HG02642 (cell line): ENCODE measurements at regions not wholly inside any gene's neighbourhood (a gene's known extent, or its start where the extent isn't known, plus 50 kb on each side); places are given as distances from the start of the nearest gene placed in this dataset.

Source experiments
- ATAC-seq: cut with Tn5 transposase; IDR thresholded peaks from one replicate; pipeline ENCODE4 v1.9.1; 2021; ENCODE audit warnings: mild to moderate bottlenecking; ENCODE audit not compliant: unreplicated experiment, poor library complexity

DNA sequence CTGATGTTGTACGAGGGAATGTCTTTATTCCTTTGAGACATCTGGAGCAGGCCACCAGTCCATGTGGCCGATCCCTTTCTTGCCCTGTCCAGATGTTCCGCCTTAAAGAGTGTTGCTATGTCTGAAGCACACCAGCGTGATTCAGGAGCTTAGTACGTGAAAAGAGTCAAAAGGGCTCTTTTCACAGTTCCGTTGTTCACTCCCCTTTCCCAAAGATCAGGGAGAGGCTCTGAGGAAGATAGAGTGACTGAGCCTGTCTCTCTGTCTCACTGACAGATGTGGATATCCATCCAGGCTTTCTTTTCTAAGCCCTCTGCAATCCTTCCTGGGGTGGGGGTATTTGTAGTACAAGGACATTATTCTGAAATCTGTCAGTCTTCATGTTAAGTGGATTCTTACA, 262.5 kb upstream of the LRTM1 start:
- no peak for ATAC-seq

DNA sequence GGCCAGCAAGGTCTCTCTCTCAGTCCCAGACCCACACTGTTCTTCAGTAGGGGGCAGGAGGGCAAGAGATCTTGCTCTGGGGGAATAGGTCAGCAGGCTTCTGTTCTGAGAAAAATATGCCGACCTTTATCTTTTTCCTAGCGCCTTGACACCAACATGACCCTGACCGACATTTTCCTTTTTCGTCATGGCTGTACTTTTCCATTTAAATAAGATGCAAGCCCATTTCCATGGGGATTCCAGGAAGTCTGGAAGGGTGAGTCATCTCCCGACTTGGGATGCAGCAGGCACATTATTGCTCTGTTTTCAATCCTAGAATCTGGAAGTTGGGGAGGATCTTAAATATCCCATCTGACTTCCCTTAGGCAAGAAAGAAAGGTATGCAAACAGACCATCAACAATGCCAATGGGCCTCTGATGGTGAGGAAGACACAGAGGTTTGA, 261.5 kb upstream of the LRTM1 start:
- ATAC-seq: no peak

DNA sequence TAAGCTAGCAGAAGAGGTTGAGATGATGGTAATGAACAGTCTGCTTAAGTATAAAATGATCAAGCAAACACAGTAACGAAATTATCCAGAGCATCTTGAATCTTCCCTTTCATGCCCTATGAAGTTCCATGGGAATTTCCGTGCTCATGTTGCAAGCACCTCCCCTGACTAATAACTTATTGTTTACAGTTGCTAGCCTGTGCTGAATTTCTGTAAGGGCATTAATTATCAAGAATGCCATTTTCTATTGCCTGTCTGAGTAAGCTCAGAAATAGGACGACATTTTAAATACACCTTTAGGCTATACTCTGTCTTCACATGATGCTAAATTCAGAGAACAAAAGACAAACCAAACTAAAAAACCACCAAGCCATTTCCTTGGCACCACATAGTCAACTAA, 257.5 kb upstream of the LRTM1 start:
- no peak for ATAC-seq

DNA sequence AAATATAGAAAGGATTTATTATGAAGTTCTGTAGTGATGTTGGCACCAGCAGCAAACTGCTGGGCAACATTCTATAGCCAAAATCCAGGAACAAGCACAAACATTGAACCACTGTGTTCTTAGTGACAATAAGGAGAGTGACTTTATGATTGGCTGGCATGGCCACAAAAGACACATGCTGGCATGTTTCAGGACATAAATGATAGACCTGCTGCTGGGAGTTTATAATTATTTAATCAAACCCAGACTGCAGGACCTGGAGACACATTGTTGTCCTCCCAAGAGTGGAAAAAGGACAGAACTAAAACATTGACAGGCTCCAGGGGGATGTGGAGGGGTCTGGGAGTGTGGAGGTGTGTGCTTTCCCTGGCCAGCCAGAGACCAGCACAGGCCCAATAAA, 255.3 kb upstream of the LRTM1 start:
- ATAC-seq: no peak

DNA sequence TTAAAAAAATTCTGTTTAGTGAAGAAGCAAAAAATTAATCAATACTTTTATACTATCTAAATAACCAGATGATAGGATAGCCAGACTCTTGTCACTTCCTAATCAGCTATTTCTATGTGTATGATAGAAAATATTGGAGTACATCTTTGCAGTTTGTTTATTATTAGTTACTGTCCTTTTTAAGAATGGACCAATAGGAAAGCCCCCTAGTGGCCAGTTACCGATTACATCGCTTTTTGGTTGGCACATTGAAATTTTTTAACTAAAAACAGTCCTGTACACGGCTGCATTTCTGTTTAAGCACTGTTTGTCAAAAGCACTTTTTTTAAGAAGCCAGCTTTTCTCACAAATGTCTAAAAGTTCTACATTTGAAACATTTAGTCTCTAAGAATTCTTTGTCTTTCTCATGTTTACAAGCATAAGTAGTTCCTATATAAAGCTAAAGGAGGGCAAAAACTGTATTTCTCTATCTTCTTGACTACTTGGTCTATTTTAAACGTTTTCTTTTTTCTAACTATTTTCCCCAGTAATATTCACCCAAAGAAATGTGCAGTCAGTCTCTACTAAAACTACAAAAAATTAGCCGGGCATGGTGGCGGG, 253.2 kb upstream of the LRTM1 start:
- no peak for ATAC-seq

DNA sequence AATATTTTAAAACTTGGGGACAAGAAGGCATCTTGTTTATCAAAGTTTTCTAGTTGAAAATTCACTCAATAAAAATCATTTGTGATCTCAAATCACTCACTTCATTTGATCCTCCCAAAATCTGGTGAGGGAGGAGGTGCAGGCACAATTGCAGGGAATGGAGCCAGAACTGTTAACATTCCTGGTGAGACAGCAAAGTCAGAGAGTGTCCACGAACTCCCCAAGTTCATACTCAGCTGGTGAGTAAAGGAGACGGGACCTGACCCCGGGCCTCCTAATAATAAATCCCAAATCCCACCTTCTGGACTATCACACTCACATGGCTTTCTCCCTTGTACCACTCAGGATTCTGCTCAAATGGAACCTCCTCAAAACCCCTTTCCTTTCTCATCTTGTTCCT, 252.3 kb upstream of the LRTM1 start:
- no peak for ATAC-seq

DNA sequence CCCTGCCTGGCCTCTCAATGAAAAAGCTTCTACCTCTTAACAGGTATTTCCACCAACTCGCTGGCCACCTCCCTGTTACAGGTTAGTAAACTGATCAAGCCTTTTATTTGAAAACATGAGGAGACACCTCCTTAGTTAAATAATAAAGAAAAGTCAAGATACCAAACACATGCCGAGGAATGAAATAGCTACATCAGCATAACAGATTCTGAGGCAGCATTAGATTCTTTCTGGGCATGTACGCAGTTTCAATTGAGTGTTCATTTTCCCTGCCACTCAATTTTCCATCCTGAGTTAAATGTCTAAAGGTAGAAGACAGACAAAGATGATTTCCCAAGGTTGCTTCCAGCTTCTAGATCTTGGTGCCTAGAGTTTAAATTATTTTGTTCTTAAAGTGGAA, 250.5 kb upstream of the LRTM1 start:
- no peak for ATAC-seq

DNA sequence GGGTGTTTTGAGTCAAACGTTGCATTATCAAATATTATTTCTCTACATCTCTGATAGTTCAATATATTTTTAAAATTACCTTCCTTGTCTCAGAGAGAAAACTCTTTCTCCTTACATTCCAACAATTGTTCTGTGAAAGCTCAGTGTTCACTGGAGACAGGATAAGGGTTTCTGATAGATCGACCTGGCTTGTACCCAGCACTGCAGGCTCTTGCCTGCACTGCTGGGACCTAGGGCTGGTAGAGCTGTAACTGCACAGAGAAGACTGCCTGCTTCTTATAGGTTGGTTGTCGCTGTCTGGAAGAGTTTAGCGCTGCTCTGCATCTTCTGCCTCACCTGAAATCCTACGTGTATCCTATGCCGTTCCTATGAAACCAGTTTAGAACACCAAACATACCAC, 249.9 kb upstream of the LRTM1 start:
- no peak for ATAC-seq

DNA sequence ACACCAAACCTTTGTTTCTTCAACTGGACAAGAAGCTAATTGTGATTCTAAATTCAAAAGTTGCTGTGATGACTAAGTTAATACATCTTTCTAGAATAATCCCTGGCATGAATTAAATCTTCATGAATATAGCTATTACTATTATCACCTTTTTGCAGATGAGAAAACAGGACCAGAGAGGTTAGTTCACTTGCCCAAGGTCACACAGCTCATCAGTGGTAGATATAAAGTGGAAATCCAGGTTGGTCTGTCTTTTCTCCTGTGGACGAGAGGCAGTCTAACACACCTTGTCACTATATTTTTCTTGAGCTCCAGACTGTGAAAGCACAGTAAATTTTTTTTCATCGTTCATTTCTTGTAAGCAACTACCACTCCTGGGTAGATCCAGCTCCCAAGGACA, 247.6 kb upstream of the LRTM1 start:
- no peak for ATAC-seq

DNA sequence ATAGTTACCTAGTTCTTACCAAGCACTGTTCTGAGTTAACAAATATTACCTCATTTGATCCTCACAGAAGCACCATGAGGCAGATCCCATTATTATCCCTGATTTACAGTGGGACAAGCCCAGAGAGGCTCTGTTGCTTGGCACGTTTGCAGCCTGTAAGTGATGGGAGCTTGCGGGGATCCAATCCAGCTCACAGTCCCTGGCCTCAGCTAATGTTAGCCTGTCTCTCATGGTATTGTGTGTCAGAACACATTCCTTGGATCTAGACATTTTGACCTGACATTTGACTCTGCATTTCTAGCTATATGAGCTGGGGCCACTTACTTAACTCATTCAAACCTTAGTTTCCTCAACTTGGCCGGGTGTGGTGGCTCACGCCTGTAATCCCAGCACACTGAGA, 246.9 kb upstream of the LRTM1 start:
- ATAC-seq: no peak

DNA sequence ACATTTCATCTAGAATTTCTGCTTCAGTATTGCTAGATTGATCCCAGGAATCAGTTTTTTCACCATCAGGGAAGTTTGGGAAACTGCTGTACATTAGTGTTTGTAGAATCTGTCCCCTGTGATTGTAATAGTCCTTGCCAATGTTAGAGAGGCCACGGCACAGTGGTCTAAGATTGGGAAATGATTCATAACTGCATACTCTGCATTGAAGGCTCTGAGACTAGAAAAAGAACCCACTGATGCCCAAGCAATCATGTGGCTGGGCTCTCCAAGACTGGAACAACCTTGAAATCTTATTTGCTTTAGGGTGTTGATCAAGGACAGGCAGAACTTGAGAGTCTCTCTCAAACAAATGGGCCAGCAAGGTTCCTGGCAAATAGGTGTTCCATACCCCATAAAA, 245.6 kb upstream of the LRTM1 start:
- no peak for ATAC-seq

DNA sequence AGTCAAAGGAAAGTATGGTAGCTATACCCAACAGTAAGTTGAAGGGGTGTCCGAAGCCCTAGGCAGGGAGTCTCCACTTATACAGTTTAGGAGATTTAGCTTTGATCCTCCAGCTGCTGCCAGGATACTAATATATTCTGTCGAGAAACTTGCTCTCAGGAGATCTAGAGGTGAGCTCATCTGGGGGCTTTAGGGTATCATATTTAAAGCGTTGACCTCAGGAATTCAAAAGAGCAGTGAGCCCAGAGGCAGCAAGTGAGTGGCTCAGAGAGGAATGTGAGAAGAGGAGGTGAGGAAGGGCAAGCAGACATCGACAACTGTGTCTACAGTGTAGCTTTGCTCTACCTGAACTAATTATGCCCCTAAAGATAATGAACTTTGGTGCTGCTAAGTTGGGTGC, 245.1 kb upstream of the LRTM1 start:
- ATAC-seq: no peak

DNA sequence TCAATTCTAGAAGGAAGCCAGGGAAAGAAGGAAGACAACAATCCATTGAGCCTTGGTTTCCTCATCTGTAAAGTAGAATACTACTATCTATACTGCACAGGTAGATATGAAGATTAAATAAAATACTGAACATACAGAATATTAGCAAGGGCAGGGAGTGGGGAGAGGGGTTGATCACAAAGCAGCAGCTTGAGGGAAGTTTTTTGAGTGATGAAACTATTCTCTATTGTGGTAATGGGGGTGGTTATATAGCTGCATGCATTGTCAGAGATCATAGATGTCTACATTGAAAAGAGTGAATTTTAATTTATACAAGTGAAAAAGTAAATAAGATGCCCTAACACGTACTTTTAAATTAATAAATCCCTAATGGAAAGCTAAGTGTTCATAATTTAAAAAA, 242.6 kb upstream of the LRTM1 start:
- ATAC-seq: no peak

DNA sequence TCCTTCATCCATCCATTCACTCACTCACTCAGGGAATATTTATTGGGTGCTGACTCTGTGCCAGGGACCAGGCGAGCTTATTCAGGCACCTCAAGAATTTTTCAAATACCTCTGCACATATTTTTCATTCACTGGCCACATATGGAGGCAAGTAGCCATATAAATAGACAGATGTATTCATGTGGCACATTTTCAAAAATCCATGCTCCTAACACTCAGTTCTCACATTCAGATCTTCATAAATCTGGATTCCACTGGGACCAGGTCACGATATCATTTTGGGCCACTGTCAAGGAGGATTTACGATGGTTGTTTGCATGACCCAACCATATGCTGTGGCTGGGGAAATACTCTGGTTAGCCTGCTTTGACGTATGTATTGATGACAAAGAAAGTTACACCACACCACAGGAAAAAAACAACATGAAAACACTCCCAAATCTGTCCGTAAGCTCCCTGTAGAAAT, 241.8 kb upstream of the LRTM1 start:
- no peak for ATAC-seq

DNA sequence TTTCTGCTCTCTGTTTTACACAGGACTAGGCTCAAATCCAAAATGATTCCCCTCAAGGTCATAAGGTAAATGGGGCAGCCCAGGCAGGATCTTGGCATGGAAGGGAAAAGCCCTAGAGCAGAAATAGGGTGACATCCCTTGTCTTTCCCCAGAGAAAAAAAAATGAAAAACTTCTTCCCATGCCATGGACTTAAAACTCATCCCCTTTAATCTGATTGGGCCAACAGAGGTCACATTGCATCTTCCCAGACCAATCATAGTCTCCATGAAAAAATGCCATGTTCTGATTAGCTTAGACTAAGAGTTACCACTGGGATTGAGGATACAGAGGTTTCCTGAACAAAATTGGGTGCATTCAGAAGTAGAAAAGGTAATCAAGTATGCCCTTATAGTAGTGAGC, 241.3 kb upstream of the LRTM1 start:
- no peak for ATAC-seq

DNA sequence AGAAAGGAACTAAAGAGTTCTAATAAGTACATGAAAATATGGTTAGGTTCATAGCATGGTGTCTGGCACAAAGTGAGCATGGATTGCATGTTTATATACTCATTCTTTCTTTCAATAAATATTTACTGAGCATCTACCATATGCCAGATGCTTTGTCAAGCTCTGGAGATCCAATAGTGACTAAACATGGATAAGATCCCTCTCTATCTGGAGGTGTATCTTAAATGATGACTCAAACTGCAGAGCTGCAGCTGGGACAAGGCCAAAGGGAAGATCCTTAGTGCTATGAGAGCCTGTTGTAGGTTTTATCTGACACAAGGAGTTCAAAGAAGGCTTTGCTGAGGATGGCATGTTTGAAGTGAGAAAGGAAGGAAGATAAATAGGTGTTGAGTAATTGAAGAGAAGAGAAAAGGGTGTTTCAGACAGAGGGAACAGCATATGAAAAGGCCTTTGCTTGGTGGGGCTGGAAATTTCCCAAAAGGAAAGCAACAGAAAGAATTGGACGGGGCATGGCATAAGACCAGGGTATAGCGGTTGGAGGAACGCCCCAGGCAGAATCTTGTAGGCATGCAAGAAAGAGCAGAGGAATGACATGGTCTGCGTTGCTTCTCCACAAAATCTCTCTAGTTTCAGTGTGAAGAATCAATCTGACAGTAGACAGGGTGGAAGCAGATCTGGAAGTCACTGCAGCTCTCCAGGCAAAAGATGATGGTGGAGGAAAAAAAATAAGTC, 239.9 kb upstream of the LRTM1 start:
- no peak for ATAC-seq

DNA sequence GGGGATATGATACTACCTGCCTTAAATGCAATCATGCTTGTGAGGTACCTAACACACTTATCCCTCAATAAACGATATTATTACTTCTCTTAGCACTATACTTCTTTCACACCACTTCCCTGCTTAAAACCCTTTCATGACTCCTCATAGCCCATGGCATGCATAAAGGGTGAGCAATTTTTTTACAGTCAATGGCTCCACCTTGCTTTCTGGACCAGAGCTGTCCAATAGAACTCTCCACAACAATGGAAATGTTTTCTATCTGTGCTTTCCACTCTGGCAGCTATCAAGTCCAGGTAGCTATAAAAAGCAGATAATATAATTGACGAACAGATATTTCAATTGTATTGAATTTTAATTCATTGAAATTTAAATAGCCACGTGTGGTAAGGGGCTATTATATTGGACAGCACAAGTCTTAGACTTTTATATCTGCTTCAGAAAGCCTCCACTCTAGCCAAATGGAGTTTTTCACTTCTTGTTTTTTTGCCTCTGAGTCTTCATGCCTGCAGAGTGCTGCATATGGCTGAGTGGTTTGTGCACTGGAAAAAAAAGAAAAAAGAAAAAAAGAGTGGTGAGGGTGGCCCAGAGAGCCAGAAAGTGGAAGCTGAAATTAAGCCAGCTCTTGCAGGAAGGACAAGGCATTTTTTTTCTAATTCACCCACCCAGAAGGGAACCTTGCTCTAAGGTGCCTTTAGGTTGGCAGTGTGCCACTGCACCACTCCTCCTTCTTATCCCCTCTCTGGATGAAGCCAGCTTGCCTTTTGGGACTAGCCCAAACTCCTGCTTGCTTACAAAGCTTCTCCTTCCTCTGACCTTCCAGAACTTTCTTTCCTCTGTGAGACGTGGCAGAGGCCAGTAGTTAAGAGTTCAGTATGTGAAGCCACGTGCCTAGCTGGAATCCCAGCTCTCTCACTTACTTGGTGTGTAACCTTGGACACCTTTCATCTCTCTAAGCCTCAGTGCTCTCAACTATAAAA, 239.0 kb upstream of the LRTM1 start:
- ATAC-seq: no peak

DNA sequence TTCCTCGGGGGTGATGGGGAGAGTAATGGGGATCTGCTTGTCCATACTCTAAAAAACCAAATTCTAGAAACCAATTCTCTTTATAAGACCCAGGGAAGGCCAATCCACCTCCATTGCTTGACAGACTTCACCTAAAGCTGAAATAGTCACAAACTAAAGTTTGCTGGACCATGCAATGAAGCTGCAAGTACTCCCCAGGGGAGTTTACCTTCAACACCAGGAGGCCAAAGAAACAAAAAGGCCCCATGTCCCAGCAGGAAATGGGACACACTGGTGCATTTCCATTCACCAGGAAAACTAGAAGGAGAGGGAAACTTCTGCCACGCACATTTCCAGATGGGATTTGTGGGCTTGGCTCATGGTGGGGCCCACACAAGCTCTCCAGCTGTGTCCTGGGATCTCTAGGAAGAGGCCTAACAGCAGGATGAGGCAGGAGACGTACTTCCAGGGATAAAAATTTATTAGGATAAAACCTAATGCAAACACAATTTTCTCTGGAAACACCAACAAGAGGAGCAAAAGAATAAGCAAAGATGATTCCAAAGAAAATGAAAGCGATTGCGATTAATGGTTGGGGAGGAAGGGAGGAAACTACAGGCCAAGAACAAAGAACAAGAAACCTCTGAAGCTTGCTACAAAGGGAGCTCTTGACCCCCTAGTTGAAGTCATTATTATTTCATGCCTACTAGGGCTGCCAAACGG, 238.0 kb upstream of the LRTM1 start:
- ATAC-seq: no peak

DNA sequence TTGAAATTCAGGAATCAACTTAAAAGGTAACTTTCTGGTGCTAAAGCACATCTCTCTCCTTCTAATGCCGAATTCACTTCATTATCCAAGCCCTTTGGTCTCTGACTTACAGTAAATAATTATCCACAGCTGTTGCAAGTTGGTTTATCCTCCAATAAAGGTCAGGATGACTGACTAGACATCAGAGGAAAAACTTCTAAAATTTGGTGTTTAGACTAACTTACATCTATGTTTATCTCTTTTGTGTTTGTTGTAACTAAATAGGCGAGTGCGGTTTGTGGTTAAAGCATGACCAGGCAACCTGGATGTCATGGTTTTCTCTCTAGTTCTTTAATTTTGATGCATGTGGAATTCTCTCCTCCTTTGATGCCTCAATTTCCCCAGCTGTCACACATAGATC, 237.4 kb upstream of the LRTM1 start:
- no peak for ATAC-seq

DNA sequence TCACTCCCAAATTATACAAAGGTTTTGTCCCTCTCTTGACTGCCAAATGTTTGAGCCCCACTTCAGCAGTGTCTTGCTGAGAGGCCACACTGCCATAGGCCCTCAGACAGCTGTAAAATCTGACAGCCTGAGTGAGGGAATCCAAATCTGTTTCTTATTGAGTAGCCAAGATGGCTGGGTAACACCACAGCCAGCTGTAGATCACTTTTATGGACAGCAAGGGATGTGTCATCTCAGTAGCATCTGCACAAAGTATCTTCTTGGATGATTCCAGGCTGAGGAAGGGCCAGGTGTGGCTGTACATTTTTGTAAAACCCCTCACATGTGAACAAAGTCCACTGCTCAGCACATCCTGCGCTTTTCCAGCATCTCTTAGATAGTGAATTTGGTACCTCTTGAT, 237.0 kb upstream of the LRTM1 start:
- no peak for ATAC-seq

DNA sequence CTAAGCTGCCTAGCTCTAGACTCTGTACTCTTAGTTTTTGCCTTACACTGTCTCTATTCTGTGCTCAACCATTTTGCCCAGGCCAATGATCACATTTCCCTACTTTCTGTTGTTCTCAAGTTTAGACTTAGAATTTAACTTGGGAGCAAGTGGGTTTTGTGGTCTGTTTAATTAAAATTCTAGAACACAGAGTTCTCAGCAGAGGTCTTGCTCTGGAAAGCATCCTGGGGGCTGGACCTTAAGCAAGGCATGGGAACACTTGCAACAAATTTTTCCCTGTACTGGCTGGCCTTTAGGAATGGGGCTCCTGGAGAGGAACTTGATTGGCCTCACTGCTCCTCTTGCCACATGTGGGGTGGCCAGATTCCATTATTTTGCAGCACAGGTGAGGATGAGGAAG, 236.3 kb upstream of the LRTM1 start:
- no peak for ATAC-seq
